ENCODE measurements at regions not wholly inside any gene's neighbourhood (a gene's known extent, or its start where the extent isn't known, plus 50 kb on each side); places are given as distances from the start of the nearest gene placed in this dataset.

- Histone ChIP-seq H4K20me1 (ENCODE audit: insufficient read depth) (no peaks in the 10 kb centered on the region), H2AFZ (ENCODE audit: low read depth) (no peak overlapping the region), H3K9ac (no peak overlapping the region), H3K4me2 (no peak overlapping the region), H3K79me2 (ENCODE audit: insufficient read depth, low read depth) (no peaks in the 10 kb centered on the region), H3K4me1 (ENCODE audit: low read depth, poor library complexity, severe bottlenecking) (no peaks in the 10 kb centered on the region), H3K27me3 (ENCODE audit: insufficient read depth, low read depth) (no peaks in the 10 kb centered on the region), H3K36me3 (ENCODE audit: insufficient read depth) (no peaks in the 10 kb centered on the region), H3K27ac (no peak overlapping the region), H3K4me3 (IDR thresholded peaks at IDR 0.05; ENCODE audit: insufficient read depth, low read depth, low read length) (no peak overlapping the region)
- TF ChIP-seq CTCF (conservative IDR thresholded peaks at IDR 0.05; ENCODE audit: low read depth, low read length) = no peak
Observed at GRCh38 chr10:23914641-23915040, 294.3 kb upstream of the KIAA1217 start.

- no peak for TF ChIP-seq CTCF (conservative IDR thresholded peaks at IDR 0.05; ENCODE audit: low read depth, low read length)
- Histone ChIP-seq H3K79me2 (ENCODE audit: insufficient read depth, low read depth) (no peaks in the 10 kb centered on the region), H2AFZ (ENCODE audit: low read depth) (no peak overlapping the region), H3K9ac (no peak overlapping the region), H3K4me3 (IDR thresholded peaks at IDR 0.05; ENCODE audit: insufficient read depth, low read depth, low read length) (no peak overlapping the region), H4K20me1 (ENCODE audit: insufficient read depth) (no peaks in the 10 kb centered on the region), H3K27ac (no peak overlapping the region), H3K27me3 (ENCODE audit: insufficient read depth, low read depth) (no peaks in the 10 kb centered on the region), H3K4me2 (no peak overlapping the region), H3K36me3 (ENCODE audit: insufficient read depth) (no peaks in the 10 kb centered on the region), H3K4me1 (ENCODE audit: low read depth, poor library complexity, severe bottlenecking) (no peaks in the 10 kb centered on the region)
Observed at GRCh38 chr10:23917251-23917840, 291.6 kb upstream of the KIAA1217 start.

GRCh38 chr10:23918090-23918723, 290.7 kb upstream of the KIAA1217 start:
- TF ChIP-seq CTCF (conservative IDR thresholded peaks at IDR 0.05; ENCODE audit: low read depth, low read length) = no peak
- Histone ChIP-seq H3K4me3 (IDR thresholded peaks at IDR 0.05; ENCODE audit: insufficient read depth, low read depth, low read length) (no peak overlapping the region), H3K4me2 (no peak overlapping the region), H3K79me2 (ENCODE audit: insufficient read depth, low read depth) (no peaks in the 10 kb centered on the region), H3K36me3 (ENCODE audit: insufficient read depth) (no peaks in the 10 kb centered on the region), H2AFZ (ENCODE audit: low read depth) (no peak overlapping the region), H3K27ac (no peak overlapping the region), H3K4me1 (ENCODE audit: low read depth, poor library complexity, severe bottlenecking) (no peaks in the 10 kb centered on the region), H3K27me3 (ENCODE audit: insufficient read depth, low read depth) (no peaks in the 10 kb centered on the region), H3K9ac (no peak overlapping the region), H4K20me1 (ENCODE audit: insufficient read depth) (no peaks in the 10 kb centered on the region)

- Histone ChIP-seq H2AFZ (ENCODE audit: low read depth) (no peak overlapping the region), H3K9ac (no peak overlapping the region), H3K27ac (no peak overlapping the region), H3K4me1 (ENCODE audit: low read depth, poor library complexity, severe bottlenecking) (no peaks in the 10 kb centered on the region), H3K27me3 (ENCODE audit: insufficient read depth, low read depth) (no peaks in the 10 kb centered on the region), H3K79me2 (ENCODE audit: insufficient read depth, low read depth) (no peaks in the 10 kb centered on the region), H3K4me3 (IDR thresholded peaks at IDR 0.05; ENCODE audit: insufficient read depth, low read depth, low read length) (no peak overlapping the region), H3K4me2 (no peak overlapping the region), H3K36me3 (ENCODE audit: insufficient read depth) (no peaks in the 10 kb centered on the region), H4K20me1 (ENCODE audit: insufficient read depth) (no peaks in the 10 kb centered on the region)
- no peak for TF ChIP-seq CTCF (conservative IDR thresholded peaks at IDR 0.05; ENCODE audit: low read depth, low read length)
Observed at GRCh38 chr10:23918839-23919238, 290.1 kb upstream of the KIAA1217 start.

Measured in KMS-11 (cell line).